WTC11 (cell line): ENCODE measurements at regions not wholly inside any gene's neighbourhood (a gene's known extent, or its start where the extent isn't known, plus 50 kb on each side); places are given as distances from the start of the nearest gene placed in this dataset.

ENCODE experiments used
- ATAC-seq: fragments of 200-7000 bp; cut with Tn5 transposase; 2 replicates; pipeline ENCODE4 v1.10.0; 2021; ENCODE audit warnings: mild to moderate bottlenecking, moderate library complexity
- CTCF ChIA-PET: fragments of 300-600 bp; sonication (Branson Sonifier 250); formaldehyde crosslinking; loops from one replicate; lab custom pipeline; 2021; ENCODE audit warnings: antibody characterized with exemption; lab: Charles Lee
- POLR2A ChIA-PET: fragments of 350-600 bp; sonication (Branson Sonifier 250); formaldehyde crosslinking; loops from one replicate; lab custom pipeline; 2021; ENCODE audit warnings: antibody characterized with exemption; lab: Charles Lee
- DNase-seq: peaks from one replicate; pipeline ENCODE4 v3.0.0; 2021; ENCODE audit warnings: low spot score
- H3K27ac Mint-ChIP-seq: 2 replicates; pipeline ENCODE4 v1.8.0; 2021; ENCODE audit warnings: mixed read lengths
- H3K27me3 Mint-ChIP-seq: 2 replicates; pipeline ENCODE4 v1.8.0; 2021; ENCODE audit warnings: low read depth, mild to moderate bottlenecking, moderate library complexity, mixed read lengths
- H3K36me3 Mint-ChIP-seq: 2 replicates; pipeline ENCODE4 v1.8.0; 2021; ENCODE audit warnings: mixed read lengths
- H3K4me1 Mint-ChIP-seq: 2 replicates; pipeline ENCODE4 v1.8.0; 2022; ENCODE audit warnings: mixed read lengths
- H3K4me3 Mint-ChIP-seq: 2 replicates; pipeline ENCODE4 v1.8.0; 2021; ENCODE audit warnings: mild to moderate bottlenecking, moderate library complexity, mixed read lengths
- H3K9me3 Mint-ChIP-seq: 2 replicates; pipeline ENCODE4 v1.8.0; 2021; ENCODE audit warnings: mixed read lengths
- CDX4 ChIP-seq: fragments of 250-450 bp; sonication (Bioruptor Pico); IDR thresholded peaks from 2 replicates; pipeline ENCODE4 v1.9.0; 2021; ENCODE audit warnings: moderate library complexity, mild to moderate bottlenecking, inconsistent platforms, borderline replicate concordance
- CREB1 ChIP-seq: sonication (generic); formaldehyde crosslinking; IDR thresholded peaks from 2 replicates; pipeline ENCODE4 v1.8.0; 2023; ENCODE audit warnings: mild to moderate bottlenecking, missing genetic modification reagents
- CTCF ChIP-seq: fragments of 200-600 bp; IDR thresholded peaks from 2 replicates; pipeline ENCODE4 v1.8.0; 2022; ENCODE audit warnings: antibody characterized with exemption
- ESRRA ChIP-seq: sonication (generic); formaldehyde crosslinking; IDR thresholded peaks from 2 replicates; pipeline ENCODE4 v1.8.1; 2022; ENCODE audit warnings: mild to moderate bottlenecking, missing genetic modification reagents, borderline replicate concordance
- IRF1 ChIP-seq: sonication (generic); formaldehyde crosslinking; IDR thresholded peaks from 2 replicates; pipeline ENCODE4 v1.8.0; 2023; ENCODE audit warnings: missing genetic modification reagents
- NFATC4 ChIP-seq: fragments of 250-450 bp; sonication (Bioruptor Pico); IDR thresholded peaks from 2 replicates; pipeline ENCODE4 v1.9.0; 2021; ENCODE audit warnings: mild to moderate bottlenecking
- SMAD3 ChIP-seq: sonication (generic); formaldehyde crosslinking; IDR thresholded peaks from 2 replicates; pipeline ENCODE4 v1.8.0; 2022; ENCODE audit warnings: missing genetic modification reagents, mild to moderate bottlenecking, borderline replicate concordance
- SOX15 ChIP-seq: fragments of 250-450 bp; sonication (Bioruptor Pico); IDR thresholded peaks from 2 replicates; pipeline ENCODE4 v1.9.0; 2021; ENCODE audit warnings: mild to moderate bottlenecking
- TCF7 ChIP-seq: sonication (generic); formaldehyde crosslinking; IDR thresholded peaks from 2 replicates; pipeline ENCODE4 v1.8.0; 2022; ENCODE audit warnings: mild to moderate bottlenecking, low read depth, missing genetic modification reagents, moderate library complexity
- ZBTB43 ChIP-seq: sonication (generic); formaldehyde crosslinking; IDR thresholded peaks from 2 replicates; pipeline ENCODE4 v1.8.1; 2023; ENCODE audit warnings: mild to moderate bottlenecking, missing genetic modification reagents
- ZNF138 ChIP-seq: sonication (generic); formaldehyde crosslinking; conservative IDR thresholded peaks from 2 replicates; pipeline ENCODE4 v1.8.1; 2022; ENCODE audit warnings: mild to moderate bottlenecking, moderate library complexity, missing genetic modification reagents
- ZNF281 ChIP-seq: sonication (generic); formaldehyde crosslinking; IDR thresholded peaks from 2 replicates; pipeline ENCODE4 v1.8.0; 2023; ENCODE audit warnings: mild to moderate bottlenecking, missing genetic modification reagents
- ZNF396 ChIP-seq: fragments of 250-450 bp; sonication (Bioruptor Pico); IDR thresholded peaks from 2 replicates; pipeline ENCODE4 v1.8.0; 2021; ENCODE audit warnings: mild to moderate bottlenecking, moderate library complexity, borderline replicate concordance
- ZNF416 ChIP-seq: fragments of 250-450 bp; sonication (Bioruptor Pico); IDR thresholded peaks from 2 replicates; pipeline ENCODE4 v1.9.0; 2021; ENCODE audit warnings: mild to moderate bottlenecking, inconsistent platforms
- ZNF671 ChIP-seq: fragments of 250-450 bp; sonication (Bioruptor Pico); IDR thresholded peaks from 2 replicates; pipeline ENCODE4 v1.8.0; 2021; ENCODE audit warnings: mild to moderate bottlenecking
- TF ChIP-seq, protein P1 (sequence below): sonication (generic); formaldehyde crosslinking; IDR thresholded peaks from 2 replicates; pipeline ENCODE4 v1.8.0; 2022; ENCODE audit warnings: mild to moderate bottlenecking, missing genetic modification reagents
- TF ChIP-seq, protein P2 (sequence below): fragments of 250-450 bp; sonication (Bioruptor Pico); IDR thresholded peaks from 2 replicates; pipeline ENCODE4 v1.9.0; 2021; ENCODE audit warnings: mild to moderate bottlenecking
- TF ChIP-seq, protein P3 (sequence below): sonication (generic); formaldehyde crosslinking; IDR thresholded peaks from 2 replicates; pipeline ENCODE4 v1.8.1; 2023; ENCODE audit warnings: mild to moderate bottlenecking, missing genetic modification reagents, moderate library complexity

DNA sequence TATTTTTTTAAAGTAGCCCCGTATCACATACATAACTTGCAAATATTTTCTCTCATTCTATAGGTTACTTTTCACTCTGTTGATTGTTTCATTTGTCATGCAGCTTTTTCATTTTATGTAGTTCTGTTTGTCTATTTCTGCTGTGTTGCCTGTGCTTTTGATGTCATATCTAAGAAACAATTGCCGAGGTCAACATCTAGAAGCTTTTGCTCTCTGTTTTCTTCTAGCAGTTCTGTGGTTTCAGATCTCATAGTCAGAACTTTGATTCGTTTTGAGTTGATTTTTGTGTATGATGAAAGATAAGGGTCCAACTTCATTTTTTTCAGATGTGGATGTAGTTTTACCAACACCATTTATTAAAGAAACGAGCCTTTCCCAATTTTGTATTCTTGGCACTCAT lies 79.5 kb downstream of the CD200 start:
- Mint-ChIP-seq H3K4me3 (no peak overlapping the region), H3K27ac (no peak overlapping the region), H3K4me1 (peaks cover 51% of the 10 kb centered on the region), H3K27me3 (no peaks in the 10 kb centered on the region; the same call in 1 of the 2 replicates), H3K36me3 (peaks cover 34% of the 10 kb centered on the region), H3K9me3 (peaks cover 18% of the 10 kb centered on the region)
- DNase-seq (no peak), ATAC-seq (no peak)
- ChIA-PET POLR2A (no interaction called here), CTCF (no interaction called here)
- TF ChIP-seq TCF7 (CRISPR knock-in tag): no peak
- TF ChIP-seq SMAD3 (CRISPR knock-in tag): no peak
- TF ChIP-seq, protein P1, sequence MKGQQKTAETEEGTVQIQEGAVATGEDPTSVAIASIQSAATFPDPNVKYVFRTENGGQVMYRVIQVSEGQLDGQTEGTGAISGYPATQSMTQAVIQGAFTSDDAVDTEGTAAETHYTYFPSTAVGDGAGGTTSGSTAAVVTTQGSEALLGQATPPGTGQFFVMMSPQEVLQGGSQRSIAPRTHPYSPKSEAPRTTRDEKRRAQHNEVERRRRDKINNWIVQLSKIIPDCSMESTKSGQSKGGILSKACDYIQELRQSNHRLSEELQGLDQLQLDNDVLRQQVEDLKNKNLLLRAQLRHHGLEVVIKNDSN (CRISPR knock-in tag): no peak
- no peak for TF ChIP-seq CREB1 (CRISPR knock-in tag)
- no peak for TF ChIP-seq CDX4 (CRISPR knock-in tag)
- no peak for TF ChIP-seq ZNF396 (CRISPR knock-in tag)
- no peak for TF ChIP-seq ESRRA (CRISPR knock-in tag)
- TF ChIP-seq CTCF: no peak
- TF ChIP-seq NFATC4 (CRISPR knock-in tag): no peak
- TF ChIP-seq ZNF281 (CRISPR knock-in tag): no peak
- TF ChIP-seq ZNF671 (CRISPR knock-in tag): no peak
- TF ChIP-seq ZBTB43 (CRISPR knock-in tag): no peak
- no peak for TF ChIP-seq ZNF138 (CRISPR knock-in tag)
- TF ChIP-seq, all 79 proteins: peak for 0

DNA sequence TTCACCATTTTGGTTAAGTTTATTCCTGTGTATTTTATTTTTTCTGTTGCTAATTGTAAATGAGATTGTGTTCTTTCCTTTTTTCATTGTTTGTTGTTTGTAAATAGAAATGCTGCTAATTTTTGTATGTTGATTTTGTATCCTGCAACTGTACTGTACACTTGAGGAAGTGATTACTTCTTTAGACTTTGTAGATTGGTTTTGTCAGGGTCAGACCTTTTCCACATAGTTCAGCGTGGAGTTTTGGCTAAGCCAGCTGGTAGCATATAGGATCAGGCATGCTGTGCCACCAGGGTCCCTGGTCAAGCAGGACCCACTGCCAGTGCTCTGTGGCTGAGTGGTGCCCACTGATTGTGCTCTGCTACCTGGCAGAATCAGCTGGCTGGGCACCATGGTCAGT lies 80.1 kb downstream of the CD200 start:
- H3K27me3 Mint-ChIP-seq: no peaks in the 10 kb centered on the region; the same call in 1 of the 2 replicates
- no peak for ATAC-seq
- H3K9me3 Mint-ChIP-seq: peaks cover 18% of the 10 kb centered on the region
- H3K4me1 Mint-ChIP-seq: peaks cover 51% of the 10 kb centered on the region
- CTCF ChIA-PET: interaction anchor here (0.5 kb wide), 1 partner anchor 22 kb away, joined by 3 read pairs; no protein-coding TSS in a partner anchor
- TF ChIP-seq IRF1 (CRISPR knock-in tag) (0 out of 2 replicates have a peak, but pooled peaks have one; percentile 24), SOX15 (CRISPR knock-in tag) (no peak), ZNF416 (CRISPR knock-in tag) (no peak)
- TF ChIP-seq, protein P2, sequence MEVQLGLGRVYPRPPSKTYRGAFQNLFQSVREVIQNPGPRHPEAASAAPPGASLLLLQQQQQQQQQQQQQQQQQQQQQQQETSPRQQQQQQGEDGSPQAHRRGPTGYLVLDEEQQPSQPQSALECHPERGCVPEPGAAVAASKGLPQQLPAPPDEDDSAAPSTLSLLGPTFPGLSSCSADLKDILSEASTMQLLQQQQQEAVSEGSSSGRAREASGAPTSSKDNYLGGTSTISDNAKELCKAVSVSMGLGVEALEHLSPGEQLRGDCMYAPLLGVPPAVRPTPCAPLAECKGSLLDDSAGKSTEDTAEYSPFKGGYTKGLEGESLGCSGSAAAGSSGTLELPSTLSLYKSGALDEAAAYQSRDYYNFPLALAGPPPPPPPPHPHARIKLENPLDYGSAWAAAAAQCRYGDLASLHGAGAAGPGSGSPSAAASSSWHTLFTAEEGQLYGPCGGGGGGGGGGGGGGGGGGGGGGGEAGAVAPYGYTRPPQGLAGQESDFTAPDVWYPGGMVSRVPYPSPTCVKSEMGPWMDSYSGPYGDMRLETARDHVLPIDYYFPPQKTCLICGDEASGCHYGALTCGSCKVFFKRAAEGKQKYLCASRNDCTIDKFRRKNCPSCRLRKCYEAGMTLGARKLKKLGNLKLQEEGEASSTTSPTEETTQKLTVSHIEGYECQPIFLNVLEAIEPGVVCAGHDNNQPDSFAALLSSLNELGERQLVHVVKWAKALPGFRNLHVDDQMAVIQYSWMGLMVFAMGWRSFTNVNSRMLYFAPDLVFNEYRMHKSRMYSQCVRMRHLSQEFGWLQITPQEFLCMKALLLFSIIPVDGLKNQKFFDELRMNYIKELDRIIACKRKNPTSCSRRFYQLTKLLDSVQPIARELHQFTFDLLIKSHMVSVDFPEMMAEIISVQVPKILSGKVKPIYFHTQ: 0 out of 2 replicates have a peak, but pooled peaks have one; percentile 24
- TF ChIP-seq, protein P3, sequence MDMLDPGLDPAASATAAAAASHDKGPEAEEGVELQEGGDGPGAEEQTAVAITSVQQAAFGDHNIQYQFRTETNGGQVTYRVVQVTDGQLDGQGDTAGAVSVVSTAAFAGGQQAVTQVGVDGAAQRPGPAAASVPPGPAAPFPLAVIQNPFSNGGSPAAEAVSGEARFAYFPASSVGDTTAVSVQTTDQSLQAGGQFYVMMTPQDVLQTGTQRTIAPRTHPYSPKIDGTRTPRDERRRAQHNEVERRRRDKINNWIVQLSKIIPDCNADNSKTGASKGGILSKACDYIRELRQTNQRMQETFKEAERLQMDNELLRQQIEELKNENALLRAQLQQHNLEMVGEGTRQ (CRISPR knock-in tag): 0 out of 2 replicates have a peak, but pooled peaks have one; percentile 9
- no peak for DNase-seq
- POLR2A ChIA-PET: interaction anchor here (1.8 kb wide), 1 partner anchor 8 kb away, joined by 8 read pairs; no protein-coding TSS in a partner anchor
- no peak overlapping the region for H3K27ac Mint-ChIP-seq
- no peak overlapping the region for H3K4me3 Mint-ChIP-seq
- peaks cover 39% of the 10 kb centered on the region for H3K36me3 Mint-ChIP-seq
